Endothelial cell of umbilical vein (primary cell): ENCODE measurements at regions not wholly inside any gene's neighbourhood (a gene's known extent, or its start where the extent isn't known, plus 50 kb on each side); places are given as distances from the start of the nearest gene placed in this dataset.

Experiments used
- BruUV-seq: library from RNA; stranded (reverse); fragments of 400-500 nt; replicated peaks from 2 replicates; lab custom pipeline; 2021; lab: Mats Ljungman, UMichigan
- CTCF ChIA-PET: fragments of 300-600, 350-600 bp; sonication (Branson Sonifier 250); formaldehyde crosslinking; loops from one replicate; lab custom pipeline; 2021; ENCODE audit warnings: antibody characterized with exemption, inconsistent platforms; lab: Charles Lee
- POLR2A ChIA-PET: fragments of 300-600, 350-600 bp; sonication (Branson Sonifier 250); formaldehyde crosslinking; loops from one replicate; lab custom pipeline; 2021; ENCODE audit warnings: antibody characterized with exemption, inconsistent platforms; lab: Charles Lee
- DNase-seq: peaks from one replicate; pipeline ENCODE4 v3.0.0-alpha.2; 2011; ENCODE audit warnings: low read depth, low spot score
- FAIRE-seq: peaks from 2 replicates; lab custom pipeline; 2011; peaks lifted over from hg19 to GRCh38; lab: Jason Lieb, UNC
- H2AFZ ChIP-seq: 2 replicates; pipeline ENCODE4 v1.6.0; 2012; ENCODE audit warnings: low read depth, low read length, control low read depth, inconsistent platforms
- H3K27ac ChIP-seq: 2 replicates; pipeline ENCODE4 v1.5.1; 2011; ENCODE audit warnings: low read depth, mild to moderate bottlenecking, control low read depth, low read length, moderate library complexity; ENCODE audit not compliant: insufficient read depth
- H3K27me3 ChIP-seq, 2 experiments: 2 replicates each; pipeline versions ENCODE4 v1.6.0 to v1.6.1; 2011; ENCODE audit warnings: low read length in 2 of 2, mixed read lengths in 1 of 2; ENCODE audit not compliant: control insufficient read depth in 2 of 2, insufficient read depth in 2 of 2
- H3K36me3 ChIP-seq, 2 experiments: 2 replicates in 1 of 2; 3 replicates in 1 of 2; pipeline ENCODE4 v1.5.1; 2011; ENCODE audit warnings: low read length in 2 of 2, mild to moderate bottlenecking in 1 of 2, moderate library complexity in 1 of 2; ENCODE audit not compliant: control insufficient read depth in 2 of 2, insufficient read depth in 2 of 2; ENCODE audit errors: extremely low read depth in 1 of 2
- H3K4me1 ChIP-seq: 3 replicates; pipeline ENCODE4 v1.5.1; 2011; ENCODE audit warnings: mild to moderate bottlenecking, low read length; ENCODE audit not compliant: control insufficient read depth, insufficient read depth; ENCODE audit errors: extremely low read depth
- H3K4me2 ChIP-seq: 2 replicates; pipeline ENCODE4 v1.6.1; 2011; ENCODE audit warnings: low read length, control low read depth, mixed read lengths; ENCODE audit not compliant: insufficient read depth
- H3K4me3 ChIP-seq, 3 experiments: fragments of 200-600 bp in 1 of 3; sonication (generic), shearing (Covaris generic) in 1 of 3; replicated peaks in 1 of 3; 2 replicates each; pipeline ENCODE4 v1.5.1; 2011 to 2016; ENCODE audit warnings: control low read depth in 3 of 3, low read length in 3 of 3, mild to moderate bottlenecking in 2 of 3, inconsistent platforms in 1 of 3, low read depth in 1 of 3, moderate library complexity in 1 of 3; ENCODE audit not compliant: insufficient read depth in 1 of 3
- H3K79me2 ChIP-seq: 2 replicates; pipeline ENCODE4 v1.6.0; 2012; ENCODE audit warnings: low read length, inconsistent platforms; ENCODE audit not compliant: control insufficient read depth, insufficient read depth
- H3K9ac ChIP-seq: replicated peaks from 2 replicates; pipeline ENCODE3; 2011; ENCODE audit warnings: low read length, control low read depth; ENCODE audit not compliant: insufficient read depth; ENCODE audit errors: extremely low read depth
- H3K9me1 ChIP-seq: replicated peaks from 3 replicates; pipeline ENCODE4 v1.6.0; 2011; ENCODE audit warnings: mild to moderate bottlenecking, low read length; ENCODE audit not compliant: control insufficient read depth, insufficient read depth; ENCODE audit errors: extremely low read depth
- H3K9me3 ChIP-seq: replicated peaks from 2 replicates; pipeline ENCODE4 v1.5.1; 2012; ENCODE audit warnings: low read length, inconsistent platforms; ENCODE audit not compliant: control insufficient read depth, insufficient read depth
- H4K20me1 ChIP-seq: replicated peaks from 2 replicates; pipeline ENCODE3; 2011; ENCODE audit warnings: mild to moderate bottlenecking, low read length; ENCODE audit not compliant: control insufficient read depth, insufficient read depth; ENCODE audit errors: extremely low read depth
- CTCF ChIP-seq, 2 donors: IDR thresholded peaks; 1 replicate in 1 of 2; 2 replicates in 1 of 2; pipeline ENCODE4 v1.5.1; 2011; ENCODE audit warnings: low read length in 2 of 2, mild to moderate bottlenecking in 2 of 2, moderate library complexity in 2 of 2, control low read depth in 1 of 2, inconsistent platforms in 1 of 2, low read depth in 1 of 2; ENCODE audit not compliant: insufficient read depth in 1 of 2; ENCODE audit errors: extremely low read depth in 1 of 2
- EZH2 ChIP-seq: IDR thresholded peaks from 2 replicates; pipeline ENCODE4 v1.6.1; 2012; ENCODE audit warnings: borderline replicate concordance, low read depth, mild to moderate bottlenecking, moderate library complexity, low read length, inconsistent platforms; ENCODE audit not compliant: severe bottlenecking
- FOS ChIP-seq: IDR thresholded peaks from 2 replicates; pipeline ENCODE4 v1.6.1; 2011; ENCODE audit warnings: mild to moderate bottlenecking, low read length, moderate library complexity, borderline replicate concordance; ENCODE audit not compliant: insufficient read depth
- GATA2 ChIP-seq: IDR thresholded peaks from 2 replicates; pipeline ENCODE4 v1.7.0; 2011; ENCODE audit warnings: low read depth, mild to moderate bottlenecking, moderate library complexity, mixed read lengths, low read length; ENCODE audit not compliant: insufficient read length, insufficient read depth
- JUN ChIP-seq: IDR thresholded peaks from 2 replicates; pipeline ENCODE4 v1.6.1; 2011; ENCODE audit warnings: borderline replicate concordance, low read depth; ENCODE audit not compliant: insufficient read length, insufficient read depth
- MAX ChIP-seq: IDR thresholded peaks from 2 replicates; pipeline ENCODE4 v1.6.1; 2011; ENCODE audit not compliant: insufficient read depth, insufficient read length
- MYC ChIP-seq: IDR thresholded peaks from one replicate; pipeline ENCODE4 v1.6.1; 2011; ENCODE audit warnings: mild to moderate bottlenecking, low read depth, low read length
- POLR2A ChIP-seq: IDR thresholded peaks from 2 replicates; pipeline ENCODE4 v1.6.1; 2012; ENCODE audit warnings: low read depth, mild to moderate bottlenecking, control low read depth, low read length
- POLR2AphosphoS5 ChIP-seq: IDR thresholded peaks from 2 replicates; pipeline ENCODE4 v1.6.1; 2012; ENCODE audit warnings: low read depth, mild to moderate bottlenecking, control low read depth, low read length, moderate library complexity; ENCODE audit not compliant: insufficient read depth
- dilution Hi-C: fragments of 300-500 bp; cut with MboI; formaldehyde crosslinking; loops from one replicate; pipeline ENCODE4 v1.15.0; 2019; ENCODE audit warnings: low sequenced_read_pairs; ENCODE audit not compliant: extremely low pct_ligation_motif_present
- intact Hi-C: fragments of 100-400 bp; cut with micrococcal nuclease; formaldehyde crosslinking; loops from one replicate; pipeline ENCODE4 v1.10.0; 2022

GRCh38 chr2:153567367-153567766 lies 88.8 kb upstream of the RPRM start:
- FAIRE-seq (no peak), DNase-seq (no peak)
- no peaks in the 10 kb centered on the region for H3K9me1 ChIP-seq
- H3K4me3 ChIP-seq, result no peak overlapping the region
- H3K9me3 ChIP-seq, result peaks cover 2% of the 10 kb centered on the region
- intact Hi-C loops, result no loop called here
- H2AFZ ChIP-seq, result no peak overlapping the region
- H3K4me1 ChIP-seq, result no peaks in the 10 kb centered on the region
- ChIA-PET POLR2A (no interaction called here), CTCF (no interaction called here)
- no peaks in the 10 kb centered on the region for H3K36me3 ChIP-seq
- TF ChIP-seq JUN, result no peak
- TF ChIP-seq CTCF (IDR thresholded peaks at IDR 0.05; ENCODE audit: extremely low read depth in 1 of 2, insufficient read depth in 1 of 2, low read depth in 1 of 2, low read length in 2 of 2), result no peak
- no peak for TF ChIP-seq MYC
- no peak for TF ChIP-seq POLR2A
- no peak for TF ChIP-seq FOS
- TF ChIP-seq GATA2, result no peak
- TF ChIP-seq POLR2AphosphoS5, result no peak
- no peak for TF ChIP-seq MAX
- no peak for TF ChIP-seq EZH2
- H3K9ac ChIP-seq, result no peak overlapping the region
- H3K27ac ChIP-seq, result no peak overlapping the region
- H3K79me2 ChIP-seq, result no peaks in the 10 kb centered on the region
- H3K4me2 ChIP-seq, result no peak overlapping the region
- H3K27me3 ChIP-seq, result no peaks in the 10 kb centered on the region
- no peaks in the 10 kb centered on the region for H4K20me1 ChIP-seq
- dilution Hi-C loops, result no loop called here
- BruUV-seq, result no TSS peak
